ENCODE measurements at regions not wholly inside any gene's neighbourhood (a gene's known extent, or its start where the extent isn't known, plus 50 kb on each side); places are given as distances from the start of the nearest gene placed in this dataset.
"Not testable (repeated sequence)": the region's sequence is repeated elsewhere in the genome, so short reads cannot be mapped to it uniquely, and the experiment has no call there.

DNA sequence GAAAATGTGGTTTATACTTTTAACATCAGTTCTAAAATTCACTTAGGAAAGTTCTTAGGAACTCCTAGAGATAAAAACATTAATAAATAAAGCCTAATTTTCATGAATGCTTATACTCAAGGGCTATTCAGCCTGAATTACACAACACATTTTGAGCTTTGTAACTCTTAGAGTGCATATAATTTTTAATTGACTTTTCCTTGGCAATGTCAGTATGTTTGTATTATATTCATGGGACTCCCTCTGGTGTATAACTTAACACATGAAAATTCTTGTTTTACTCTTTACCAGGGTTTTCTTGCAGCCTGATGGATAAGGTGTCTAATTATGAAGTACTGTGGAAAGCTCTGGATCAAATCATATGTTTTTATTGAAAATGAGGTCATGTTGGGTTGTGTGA, 150.6 kb upstream of the HMGA2 start:
- no peak for DNase-seq (ENCODE audit: low read depth in 1 of 2, low spot score in 1 of 2)

GRCh38 chr12:65675141-65675621, 149.1 kb upstream of the HMGA2 start:
- DNase-seq (ENCODE audit: low read depth in 1 of 2, low spot score in 1 of 2): no peak

- DNase-seq (ENCODE audit: low read depth in 1 of 2, low spot score in 1 of 2): not testable (repeated sequence)
These were observed 146.1 kb upstream of the HMGA2 start for GRCh38 chr12:65678172-65678571.

- no peak for DNase-seq (ENCODE audit: low read depth in 1 of 2, low spot score in 1 of 2)
These were observed 143.1 kb upstream of the HMGA2 start for GRCh38 chr12:65681226-65681625.

- DNase-seq (ENCODE audit: low read depth in 1 of 2, low spot score in 1 of 2): no peak
These were observed 142.2 kb upstream of the HMGA2 start for GRCh38 chr12:65682112-65682511.

- DNase-seq (ENCODE audit: low read depth in 1 of 2, low spot score in 1 of 2): no peak
These were observed 139.4 kb upstream of the HMGA2 start for GRCh38 chr12:65684906-65685305.

GRCh38 chr12:65685514-65685913, 138.8 kb upstream of the HMGA2 start:
- no peak for DNase-seq (ENCODE audit: low read depth in 1 of 2, low spot score in 1 of 2)

DNA sequence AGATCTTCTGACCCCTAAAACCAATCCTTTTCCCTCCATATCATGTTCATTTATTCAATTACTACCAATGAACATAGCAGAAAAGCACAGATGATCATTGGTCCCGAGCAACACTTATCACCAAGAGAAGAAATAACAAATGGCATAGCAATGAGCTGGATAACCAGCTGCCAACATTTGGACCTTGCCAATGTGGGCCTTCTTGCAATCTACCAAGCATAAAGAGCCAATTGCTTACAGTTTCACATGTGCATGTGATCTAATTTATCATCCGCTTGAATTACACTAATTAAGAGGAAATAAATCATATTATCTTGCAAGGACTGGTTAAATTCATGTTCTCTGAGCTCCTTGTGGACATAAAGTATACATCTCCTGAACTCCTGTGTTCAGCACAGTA, 134.8 kb upstream of the HMGA2 start:
- DNase-seq (ENCODE audit: low read depth in 1 of 2, low spot score in 1 of 2): no peak

DNA sequence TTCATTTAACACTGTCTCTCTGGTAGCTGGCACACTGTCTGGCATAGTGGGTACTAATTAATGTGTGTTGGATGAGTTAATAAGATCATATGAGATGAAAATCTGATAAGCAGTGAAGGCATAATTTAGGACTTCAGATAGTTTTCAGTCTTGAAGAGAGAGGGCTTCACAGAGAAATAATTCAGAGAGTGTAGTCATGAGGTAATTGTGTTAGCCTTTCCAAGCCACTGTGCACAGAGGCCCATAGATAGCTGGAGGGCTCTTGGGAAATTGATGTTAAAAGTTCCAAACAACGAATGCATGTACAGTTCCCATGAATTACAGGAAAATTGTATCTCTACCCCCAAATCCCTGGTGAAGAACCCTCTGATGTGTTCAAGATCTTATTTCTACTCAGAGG, 133.8 kb upstream of the HMGA2 start:
- no peak for DNase-seq (ENCODE audit: low read depth in 1 of 2, low spot score in 1 of 2)

DNA sequence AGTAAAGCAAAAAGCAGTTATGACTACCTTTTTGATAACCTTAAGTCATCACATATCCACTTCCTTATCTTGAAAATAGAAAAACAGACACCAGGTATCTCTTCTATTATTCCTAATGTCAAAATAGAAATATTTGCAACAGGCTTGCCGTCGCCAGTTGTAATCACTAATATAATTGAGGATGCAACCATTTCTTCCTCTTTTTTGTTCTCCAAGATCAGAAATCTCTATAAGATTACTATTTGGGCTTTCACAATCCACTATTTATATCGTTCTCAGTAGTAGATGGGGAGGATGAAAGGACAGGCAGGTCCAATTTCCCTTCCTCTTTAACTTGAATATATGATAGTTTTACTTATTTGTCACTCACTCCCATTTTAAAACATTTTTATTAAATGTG, 130.2 kb upstream of the HMGA2 start:
- no peak for DNase-seq (ENCODE audit: low read depth in 1 of 2, low spot score in 1 of 2)

DNA sequence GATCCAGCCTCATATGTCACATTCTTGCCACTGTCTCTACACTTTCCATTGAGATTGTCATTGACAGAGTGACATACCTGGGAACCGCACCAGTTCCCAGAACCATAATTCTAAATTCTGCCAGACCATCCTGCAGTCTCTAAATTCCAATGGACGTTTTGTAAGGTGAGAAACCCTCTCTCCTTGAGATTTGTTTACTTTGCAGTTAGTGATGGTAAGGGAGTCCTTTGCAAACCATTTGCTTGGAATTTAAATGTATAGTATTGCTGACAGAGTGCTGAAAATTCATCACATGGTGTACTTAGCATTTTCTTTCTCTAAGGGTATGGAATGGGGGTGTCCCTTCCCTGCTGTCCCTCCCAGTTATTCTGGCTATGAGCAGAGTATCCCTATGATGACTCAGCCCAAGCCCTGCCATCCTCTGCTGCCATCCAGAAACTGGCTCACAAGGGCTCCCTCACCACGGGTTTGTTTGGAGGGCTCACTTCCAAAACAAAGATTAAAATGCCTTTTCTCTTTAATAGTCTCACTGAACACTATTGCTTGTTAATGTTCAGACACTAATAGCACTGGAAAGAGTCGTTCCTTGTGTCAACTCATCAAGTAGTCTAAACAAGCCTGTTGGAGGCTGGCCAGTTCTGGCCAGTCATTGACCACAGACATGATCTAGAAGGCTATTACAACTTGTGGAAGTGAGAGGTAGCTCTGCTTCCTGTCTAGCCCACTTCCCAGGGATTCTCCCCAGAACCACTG, 129.0 kb upstream of the HMGA2 start:
- no peak for DNase-seq (ENCODE audit: low read depth in 1 of 2, low spot score in 1 of 2)

DNA sequence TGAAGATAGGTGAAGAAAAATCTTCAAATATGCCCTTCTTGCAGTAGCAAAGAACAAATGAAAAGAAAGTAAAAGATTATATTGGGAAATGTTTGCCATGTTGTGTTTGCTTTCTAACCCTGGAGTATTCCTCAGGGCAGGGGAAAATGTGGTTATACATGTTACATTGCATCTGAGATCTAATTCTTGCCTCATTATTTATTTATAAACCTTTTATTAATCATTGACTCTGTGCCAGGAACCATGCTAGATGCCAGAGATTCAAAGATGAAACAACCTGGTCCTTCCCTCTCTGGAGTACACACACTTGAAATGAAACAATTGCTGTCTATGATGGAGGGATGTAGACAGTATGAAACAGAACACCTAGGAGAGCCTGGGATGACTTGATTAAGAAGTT, 128.1 kb upstream of the HMGA2 start:
- no peak for DNase-seq (ENCODE audit: low read depth in 1 of 2, low spot score in 1 of 2)

DNA sequence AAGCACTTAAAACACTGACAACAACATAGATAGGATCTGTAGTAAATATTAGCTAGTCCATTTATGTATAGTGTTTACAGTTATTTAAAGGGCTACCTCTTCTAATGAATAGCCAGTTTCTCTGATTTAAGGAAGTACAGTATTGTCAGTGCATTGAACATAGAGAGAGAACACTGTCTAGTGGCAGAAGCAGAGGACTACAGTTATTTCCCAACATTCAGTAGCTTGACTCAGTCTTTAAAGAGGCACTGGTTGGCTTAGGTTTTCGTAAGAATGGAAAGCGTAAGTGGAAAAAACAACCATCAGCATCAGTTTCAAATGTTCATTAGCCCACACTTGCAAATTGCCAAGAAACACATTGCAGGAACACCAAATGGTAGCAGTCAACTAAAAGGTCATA, 125.0 kb upstream of the HMGA2 start:
- DNase-seq (ENCODE audit: low read depth in 1 of 2, low spot score in 1 of 2): no peak

DNA sequence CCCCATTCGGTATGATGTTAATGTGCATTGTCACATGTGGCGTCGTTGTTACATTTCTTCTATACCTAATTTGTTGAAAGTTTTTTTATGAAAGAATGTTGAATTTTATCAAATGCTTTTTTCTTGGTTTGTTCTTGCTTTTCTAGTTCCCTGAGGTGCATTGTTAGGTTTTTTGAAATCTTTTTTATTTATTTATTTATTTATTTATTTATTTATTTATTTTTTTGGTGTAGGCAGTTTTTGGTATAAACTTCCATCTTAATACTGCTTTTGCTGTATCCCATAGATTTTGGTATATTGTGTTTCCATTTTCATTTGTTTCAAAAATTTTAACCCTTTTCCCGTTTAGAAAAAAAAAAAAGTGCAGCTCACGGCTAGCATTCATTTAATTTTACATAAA, 121.1 kb upstream of the HMGA2 start:
- DNase-seq (ENCODE audit: low read depth in 1 of 2, low spot score in 1 of 2): no peak

DNA sequence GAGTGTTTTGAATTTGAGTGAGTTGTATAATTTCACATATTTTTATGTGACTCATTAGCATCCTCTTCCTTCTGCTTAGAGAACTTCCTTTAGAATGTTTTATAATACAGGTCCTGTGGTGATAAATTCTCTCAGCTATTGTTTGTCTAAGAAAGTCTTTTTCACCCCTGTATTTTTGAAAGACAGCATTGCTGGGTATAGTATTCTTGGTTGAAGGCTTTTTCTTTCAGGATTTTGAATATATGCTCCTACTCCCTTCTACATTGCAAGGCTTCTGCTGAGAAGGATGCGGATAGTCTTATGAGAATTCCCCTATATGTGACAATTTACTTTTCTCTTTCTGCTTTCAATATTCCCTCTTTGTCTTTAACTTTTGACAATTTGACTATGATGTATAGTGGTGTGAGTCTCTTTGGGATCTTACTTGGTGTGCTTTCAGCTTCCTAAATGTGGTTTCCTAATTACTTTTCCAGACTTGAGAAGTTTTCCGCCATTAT, 118.9 kb upstream of the HMGA2 start:
- DNase-seq (ENCODE audit: low read depth in 1 of 2, low spot score in 1 of 2): no peak

DNA sequence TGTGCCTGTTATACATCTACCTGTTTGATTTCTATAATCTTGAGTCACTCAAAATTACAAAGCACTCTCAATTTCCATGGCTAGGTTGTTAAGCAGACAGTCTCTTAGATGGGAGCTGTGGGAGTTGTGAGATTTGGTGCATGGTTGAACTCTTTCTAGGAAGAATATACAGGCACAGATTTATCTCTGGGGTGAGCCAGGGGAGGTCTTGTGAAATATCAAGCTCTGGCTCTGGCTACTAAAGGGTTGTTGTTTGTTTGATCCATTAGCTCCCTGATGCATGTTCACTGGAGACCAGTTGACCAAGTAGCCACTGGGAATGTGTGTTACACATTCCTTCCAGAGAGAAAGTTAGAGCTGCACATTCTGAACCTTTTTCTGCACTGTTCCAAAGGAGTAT, 117.2 kb upstream of the HMGA2 start:
- DNase-seq (ENCODE audit: low read depth in 1 of 2, low spot score in 1 of 2): no peak

- DNase-seq (ENCODE audit: low read depth in 1 of 2, low spot score in 1 of 2): no peak
These were observed 111.9 kb upstream of the HMGA2 start for GRCh38 chr12:65712260-65713004.

GRCh38 chr12:65715961-65716360, 108.3 kb upstream of the HMGA2 start:
- no peak for DNase-seq (ENCODE audit: low read depth in 1 of 2, low spot score in 1 of 2)

- no peak for DNase-seq (ENCODE audit: low read depth in 1 of 2, low spot score in 1 of 2)
These were observed 103.8 kb upstream of the HMGA2 start for GRCh38 chr12:65720136-65721130.

GRCh38 chr12:65721541-65722190, 102.6 kb upstream of the HMGA2 start:
- no peak for DNase-seq (ENCODE audit: low read depth in 1 of 2, low spot score in 1 of 2)

DNA sequence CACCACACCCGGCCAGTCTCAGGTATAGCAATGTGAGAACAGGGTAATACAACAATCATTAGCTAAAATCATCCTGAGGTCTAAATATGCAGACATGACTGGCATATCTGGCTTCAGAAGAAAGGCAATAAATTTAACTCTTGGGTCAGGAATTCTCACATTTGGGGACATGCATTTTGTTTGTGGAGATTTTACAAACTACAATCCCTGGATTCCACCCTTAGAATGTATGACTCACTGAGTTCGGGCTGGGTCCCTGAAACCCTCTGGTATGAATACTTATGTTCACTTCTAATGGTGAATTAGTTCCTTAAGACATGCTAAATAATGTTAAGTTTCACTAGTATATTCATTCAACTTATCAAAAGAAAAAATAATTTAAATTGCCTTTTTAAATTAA, 98.9 kb upstream of the HMGA2 start:
- no peak for DNase-seq (ENCODE audit: low read depth in 1 of 2, low spot score in 1 of 2)

All from activated T-helper 1 cell treated with anti-CD3 and anti-CD28 coated beads, Interleukin-2, amount 50 U/mL, for 16 hours (primary cell).